Neuronal stem cell (in vitro differentiated cells): ENCODE measurements at regions not wholly inside any gene's neighbourhood (a gene's known extent, or its start where the extent isn't known, plus 50 kb on each side); places are given as distances from the start of the nearest gene placed in this dataset.

Experiments used
- DNase-seq: peaks from one replicate; pipeline ENCODE4 v3.0.0-alpha.2; 2013; ENCODE audit warnings: low spot score
- H2AFZ ChIP-seq: one replicate; pipeline ENCODE4 v1.6.1; 2013; ENCODE audit warnings: mild to moderate bottlenecking, low read length, inconsistent platforms
- H2AK5ac ChIP-seq: 2 replicates; pipeline ENCODE4 v1.6.1; 2013; ENCODE audit warnings: low read depth, mild to moderate bottlenecking, inconsistent platforms, low read length, moderate library complexity, mixed read lengths
- H2BK120ac ChIP-seq: 2 replicates; pipeline ENCODE4 v1.6.1; 2013; ENCODE audit warnings: low read depth, mild to moderate bottlenecking, inconsistent platforms, low read length, moderate library complexity, mixed read lengths
- H2BK12ac ChIP-seq: one replicate; pipeline ENCODE4 v1.6.1; 2013; ENCODE audit warnings: low read length, inconsistent platforms
- H2BK15ac ChIP-seq: 2 replicates; pipeline ENCODE4 v1.6.1; 2013; ENCODE audit warnings: mild to moderate bottlenecking, low read length, inconsistent platforms, mixed read lengths
- H2BK5ac ChIP-seq: one replicate; pipeline ENCODE4 v1.6.1; 2013; ENCODE audit warnings: inconsistent platforms, mild to moderate bottlenecking, low read length, moderate library complexity
- H3K14ac ChIP-seq: one replicate; pipeline ENCODE4 v1.6.1; 2013; ENCODE audit warnings: low read length, inconsistent platforms
- H3K18ac ChIP-seq: 2 replicates; pipeline ENCODE4 v1.6.1; 2013; ENCODE audit warnings: low read length, inconsistent platforms
- H3K23ac ChIP-seq: 2 replicates; pipeline ENCODE4 v1.6.1; 2013; ENCODE audit warnings: low read depth, mild to moderate bottlenecking, mixed read lengths, low read length, inconsistent platforms; ENCODE audit not compliant: poor library complexity
- H3K27ac ChIP-seq: replicated peaks from 3 replicates; pipeline ENCODE4 v1.5.1; 2013; ENCODE audit warnings: low read length, inconsistent platforms
- H3K27me3 ChIP-seq, 3 experiments: 2 replicates each; pipeline ENCODE4 v1.6.1; 2013; ENCODE audit warnings: low read length in 3 of 3, mild to moderate bottlenecking in 2 of 3, inconsistent platforms in 1 of 3, low read depth in 1 of 3, mixed read lengths in 1 of 3, moderate library complexity in 1 of 3; ENCODE audit not compliant: control insufficient read depth in 3 of 3, insufficient read depth in 3 of 3
- H3K36me3 ChIP-seq, 2 donors: replicated peaks in 1 of 2; 2 replicates each; pipeline ENCODE4 v1.6.1; 2013; ENCODE audit warnings: low read length in 2 of 2; ENCODE audit not compliant: control insufficient read depth in 2 of 2, insufficient read depth in 2 of 2
- H3K4ac ChIP-seq: 2 replicates; pipeline ENCODE4 v1.6.1; 2013; ENCODE audit warnings: inconsistent platforms, mild to moderate bottlenecking, low read length, moderate library complexity
- H3K4me1 ChIP-seq, 2 donors: 1 replicate in 1 of 2; 2 replicates in 1 of 2; pipeline ENCODE4 v1.6.1; 2013; ENCODE audit warnings: low read length in 2 of 2, low read depth in 1 of 2; ENCODE audit not compliant: control insufficient read depth in 2 of 2, insufficient read depth in 1 of 2
- H3K4me2 ChIP-seq: one replicate; pipeline ENCODE4 v1.6.1; 2013; ENCODE audit warnings: mild to moderate bottlenecking, low read length, inconsistent platforms; ENCODE audit not compliant: insufficient read depth, poor library complexity, severe bottlenecking
- H3K4me3 ChIP-seq, 2 donors: 2 replicates each; pipeline ENCODE4 v1.5.1; 2013; ENCODE audit warnings: low read length in 2 of 2, mild to moderate bottlenecking in 2 of 2, inconsistent platforms in 1 of 2, moderate library complexity in 1 of 2
- H3K79me1 ChIP-seq: one replicate; pipeline ENCODE4 v1.6.1; 2013; ENCODE audit warnings: low read depth, mild to moderate bottlenecking, inconsistent platforms, low read length, moderate library complexity
- H3K9ac ChIP-seq: one replicate; pipeline ENCODE4 v1.6.1; 2013; ENCODE audit warnings: mild to moderate bottlenecking, low read depth, low read length, inconsistent platforms; ENCODE audit not compliant: poor library complexity
- H3K9me3 ChIP-seq, 2 donors: replicated peaks in 1 of 2; 2 replicates each; pipeline versions ENCODE3 to v1.6.1; 2013; ENCODE audit warnings: low read length in 2 of 2, mild to moderate bottlenecking in 2 of 2, inconsistent platforms in 1 of 2, low read depth in 1 of 2, mixed read lengths in 1 of 2, moderate library complexity in 1 of 2; ENCODE audit not compliant: control insufficient read depth in 2 of 2, insufficient read depth in 1 of 2
- H4K8ac ChIP-seq: one replicate; pipeline ENCODE4 v1.6.1; 2013; ENCODE audit warnings: low read depth, mild to moderate bottlenecking, inconsistent platforms, low read length, moderate library complexity
- H4K91ac ChIP-seq: one replicate; pipeline ENCODE4 v1.6.1; 2013; ENCODE audit warnings: low read length, low read depth, mild to moderate bottlenecking, inconsistent platforms; ENCODE audit not compliant: poor library complexity
- WGBS, 2 donors: extraction: QIAGEN DNeasy Blood & Tissue Kit; methylation state at CpG; one replicate each; pipeline ENCODE4 v1.1.7; 2013; ENCODE audit warnings: missing lambda C conversion rate in 2 of 2, mixed read lengths in 1 of 2; ENCODE audit not compliant: insufficient read length in 2 of 2, insufficient replicate concordance in 1 of 2; ENCODE audit errors: extremely low coverage in 2 of 2; 5-methylcytosine and 5-hydroxymethylcytosine counted together

GRCh38 chr14:48527832-48528231 is 852.4 kb upstream of the MDGA2 start:
- H2AFZ ChIP-seq = no peak overlapping the region
- no peak overlapping the region for H3K18ac ChIP-seq
- no peaks in the 10 kb centered on the region for H3K36me3 ChIP-seq
- no peak overlapping the region for H3K23ac ChIP-seq
- H3K4me3 ChIP-seq = peak overlapping the region in 1 of 2 donors; percentile 55
- H3K4ac ChIP-seq = no peak overlapping the region
- no peaks in the 10 kb centered on the region for H3K4me1 ChIP-seq
- no peak overlapping the region for H2BK5ac ChIP-seq
- no peak overlapping the region for H3K27ac ChIP-seq
- no peak overlapping the region for H4K8ac ChIP-seq
- H4K91ac ChIP-seq = no peak overlapping the region
- no peak overlapping the region for H2AK5ac ChIP-seq
- no CpG with 5 or more reads among the region's 2 CpGs for WGBS, 2 donors
- no peak overlapping the region for H2BK12ac ChIP-seq
- H3K14ac ChIP-seq = no peak overlapping the region
- no peaks in the 10 kb centered on the region for H3K9me3 ChIP-seq
- H3K4me2 ChIP-seq = no peak overlapping the region
- no peak overlapping the region for H2BK120ac ChIP-seq
- H3K27me3 ChIP-seq = no peaks in the 10 kb centered on the region
- H3K79me1 ChIP-seq = no peaks in the 10 kb centered on the region
- no peak overlapping the region for H2BK15ac ChIP-seq
- no peak for DNase-seq
- no peak overlapping the region for H3K9ac ChIP-seq

GRCh38 chr14:48526307-48526706 is 850.9 kb upstream of the MDGA2 start:
- no peak overlapping the region for H3K4me2 ChIP-seq
- H2BK5ac ChIP-seq = no peak overlapping the region
- H3K27me3 ChIP-seq = no peaks in the 10 kb centered on the region
- DNase-seq = no peak
- H2BK15ac ChIP-seq = no peak overlapping the region
- no peak overlapping the region for H4K91ac ChIP-seq
- no peak overlapping the region for H2AFZ ChIP-seq
- H2BK12ac ChIP-seq = no peak overlapping the region
- H3K36me3 ChIP-seq = no peaks in the 10 kb centered on the region
- no peaks in the 10 kb centered on the region for H3K9me3 ChIP-seq
- H3K23ac ChIP-seq = no peak overlapping the region
- no peak overlapping the region for H4K8ac ChIP-seq
- H3K14ac ChIP-seq = no peak overlapping the region
- no peak overlapping the region for H2AK5ac ChIP-seq
- no peaks in the 10 kb centered on the region for H3K79me1 ChIP-seq
- H2BK120ac ChIP-seq = no peak overlapping the region
- H3K4ac ChIP-seq = no peak overlapping the region
- H3K27ac ChIP-seq = no peak overlapping the region
- WGBS, 2 donors = no CpG with 5 or more reads among the region's 7 CpGs
- no peak overlapping the region for H3K4me3 ChIP-seq
- H3K9ac ChIP-seq = no peak overlapping the region
- H3K4me1 ChIP-seq = no peaks in the 10 kb centered on the region
- no peak overlapping the region for H3K18ac ChIP-seq

- Histone ChIP-seq H3K18ac (no peak overlapping the region), H3K79me1 (no peaks in the 10 kb centered on the region), H3K14ac (no peak overlapping the region), H2AK5ac (no peak overlapping the region), H3K4me3 (no peak overlapping the region), H3K4me1 (no peaks in the 10 kb centered on the region), H3K9me3 (no peaks in the 10 kb centered on the region), H3K27me3 (no peaks in the 10 kb centered on the region), H2BK12ac (no peak overlapping the region), H2BK5ac (no peak overlapping the region), H3K4ac (no peak overlapping the region), H3K9ac (no peak overlapping the region), H3K23ac (no peak overlapping the region), H2BK120ac (no peak overlapping the region), H3K4me2 (no peak overlapping the region), H3K36me3 (no peaks in the 10 kb centered on the region), H2BK15ac (no peak overlapping the region), H2AFZ (peak overlapping the region; percentile 21), H4K8ac (no peak overlapping the region), H4K91ac (no peak overlapping the region), H3K27ac (no peak overlapping the region)
- no peak for DNase-seq
- WGBS, 2 donors = no CpG with 5 or more reads among the region's 4 CpGs
These were observed 829.5 kb upstream of the MDGA2 start for GRCh38 chr14:48504921-48505320.

GRCh38 chr14:48490756-48491155 is 815.4 kb upstream of the MDGA2 start:
- no peak overlapping the region for H3K23ac ChIP-seq
- no peaks in the 10 kb centered on the region for H3K4me1 ChIP-seq
- H2AK5ac ChIP-seq = no peak overlapping the region
- H3K79me1 ChIP-seq = no peaks in the 10 kb centered on the region
- no peak overlapping the region for H2AFZ ChIP-seq
- no peak for DNase-seq
- H3K14ac ChIP-seq = no peak overlapping the region
- no peak overlapping the region for H2BK120ac ChIP-seq
- no peaks in the 10 kb centered on the region for H3K27me3 ChIP-seq
- no peak overlapping the region for H2BK12ac ChIP-seq
- H3K9me3 ChIP-seq = no peaks in the 10 kb centered on the region
- WGBS, 2 donors = no CpG with 5 or more reads among the region's 4 CpGs
- no peak overlapping the region for H3K9ac ChIP-seq
- H4K8ac ChIP-seq = no peak overlapping the region
- no peak overlapping the region for H2BK5ac ChIP-seq
- no peak overlapping the region for H3K27ac ChIP-seq
- H3K18ac ChIP-seq = no peak overlapping the region
- no peak overlapping the region for H3K4me3 ChIP-seq
- H4K91ac ChIP-seq = no peak overlapping the region
- H3K4ac ChIP-seq = no peak overlapping the region
- no peaks in the 10 kb centered on the region for H3K36me3 ChIP-seq
- H3K4me2 ChIP-seq = no peak overlapping the region
- H2BK15ac ChIP-seq = no peak overlapping the region
